Keratinocyte (primary cell): ENCODE measurements at regions not wholly inside any gene's neighbourhood (a gene's known extent, or its start where the extent isn't known, plus 50 kb on each side); places are given as distances from the start of the nearest gene placed in this dataset.
"Not testable (repeated sequence)": the region's sequence is repeated elsewhere in the genome, so short reads cannot be mapped to it uniquely, and the experiment has no call there.

ENCODE experiments used
- EZH2 ChIP-seq: IDR thresholded peaks from one replicate; pipeline ENCODE4 v1.6.1; 2012; ENCODE audit warnings: inconsistent platforms, mild to moderate bottlenecking, low read length, moderate library complexity
- TF ChIP-seq, protein P1 (sequence below), 3 experiments: IDR thresholded peaks in 1 of 3; conservative IDR thresholded peaks in 1 of 3; optimal IDR thresholded peaks in 1 of 3; 2 replicates in 2 of 3; 3 replicates in 1 of 3; pipeline versions ENCODE3 to v1.5.1; 2011; ENCODE audit warnings: low read length in 3 of 3, mild to moderate bottlenecking in 3 of 3, moderate library complexity in 2 of 3, control low read depth in 1 of 3, inconsistent platforms in 1 of 3; ENCODE audit not compliant: insufficient read depth in 2 of 3; ENCODE audit errors: extremely low read depth in 1 of 3

DNA sequence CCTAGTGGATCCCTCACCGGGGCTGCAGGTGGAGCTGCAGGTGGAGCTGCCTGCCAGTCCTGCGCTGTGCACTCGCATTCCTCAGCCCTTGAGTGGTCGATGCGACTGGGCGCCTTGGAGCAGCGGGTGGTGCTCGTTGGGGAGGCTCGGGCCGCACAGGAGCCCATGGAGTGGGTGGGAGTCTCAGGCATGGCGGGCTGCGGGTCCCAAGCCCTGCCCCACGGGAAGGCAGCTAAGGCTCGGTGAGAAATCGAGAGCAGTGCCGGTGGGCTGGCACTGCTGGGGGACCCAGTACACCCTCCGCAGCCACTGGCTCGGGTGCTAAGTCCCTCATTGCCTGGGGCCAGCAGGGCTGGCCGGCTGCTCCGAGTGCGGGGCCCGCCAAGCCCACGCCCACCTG, 351.8 kb upstream of the CITED2 start:
- TF ChIP-seq, protein P1, sequence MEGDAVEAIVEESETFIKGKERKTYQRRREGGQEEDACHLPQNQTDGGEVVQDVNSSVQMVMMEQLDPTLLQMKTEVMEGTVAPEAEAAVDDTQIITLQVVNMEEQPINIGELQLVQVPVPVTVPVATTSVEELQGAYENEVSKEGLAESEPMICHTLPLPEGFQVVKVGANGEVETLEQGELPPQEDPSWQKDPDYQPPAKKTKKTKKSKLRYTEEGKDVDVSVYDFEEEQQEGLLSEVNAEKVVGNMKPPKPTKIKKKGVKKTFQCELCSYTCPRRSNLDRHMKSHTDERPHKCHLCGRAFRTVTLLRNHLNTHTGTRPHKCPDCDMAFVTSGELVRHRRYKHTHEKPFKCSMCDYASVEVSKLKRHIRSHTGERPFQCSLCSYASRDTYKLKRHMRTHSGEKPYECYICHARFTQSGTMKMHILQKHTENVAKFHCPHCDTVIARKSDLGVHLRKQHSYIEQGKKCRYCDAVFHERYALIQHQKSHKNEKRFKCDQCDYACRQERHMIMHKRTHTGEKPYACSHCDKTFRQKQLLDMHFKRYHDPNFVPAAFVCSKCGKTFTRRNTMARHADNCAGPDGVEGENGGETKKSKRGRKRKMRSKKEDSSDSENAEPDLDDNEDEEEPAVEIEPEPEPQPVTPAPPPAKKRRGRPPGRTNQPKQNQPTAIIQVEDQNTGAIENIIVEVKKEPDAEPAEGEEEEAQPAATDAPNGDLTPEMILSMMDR (optimal IDR thresholded peaks at IDR 0.05 in 1 of 3, IDR thresholded peaks at IDR 0.05 in 1 of 3, conservative IDR thresholded peaks at IDR 0.05 in 1 of 3; ENCODE audit: extremely low read depth in 1 of 3, insufficient read depth in 2 of 3, low read length in 3 of 3), result not testable (repeated sequence)
- not testable (repeated sequence) for TF ChIP-seq EZH2
